HG03571 (cell line): ENCODE measurements at regions not wholly inside any gene's neighbourhood (a gene's known extent, or its start where the extent isn't known, plus 50 kb on each side); places are given as distances from the start of the nearest gene placed in this dataset.

Experiments used
- ATAC-seq: cut with Tn5 transposase; IDR thresholded peaks from one replicate; pipeline ENCODE4 v1.9.1; 2021; ENCODE audit not compliant: unreplicated experiment

DNA sequence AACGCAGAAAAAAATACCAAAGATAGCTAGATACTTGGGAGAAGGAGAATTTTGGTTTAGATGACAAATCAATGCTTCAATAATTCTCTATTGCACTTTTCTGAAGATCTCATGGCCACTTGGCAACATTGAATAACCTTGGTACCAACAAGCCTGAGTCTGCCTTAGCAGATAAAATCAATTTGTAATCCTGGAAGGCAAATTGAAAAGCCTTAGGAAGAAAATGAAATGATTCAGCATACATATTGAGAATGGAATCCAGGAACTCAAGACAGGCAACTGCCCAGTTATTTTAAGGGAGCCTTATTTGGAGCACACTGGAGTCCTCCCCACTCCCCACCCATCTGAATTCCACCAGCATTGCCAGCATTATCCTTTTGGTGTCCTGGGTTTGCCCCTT, 109.3 kb upstream of the SOX9 start:
- no peak for ATAC-seq

- peak; percentile 49 for ATAC-seq
Measured at GRCh38 chr17:72021417-72022041, 99.3 kb upstream of the SOX9 start.

- no peak for ATAC-seq
Measured at GRCh38 chr17:72022328-72023275, 98.2 kb upstream of the SOX9 start.

GRCh38 chr17:72024457-72024856, 96.4 kb upstream of the SOX9 start:
- no peak for ATAC-seq

DNA sequence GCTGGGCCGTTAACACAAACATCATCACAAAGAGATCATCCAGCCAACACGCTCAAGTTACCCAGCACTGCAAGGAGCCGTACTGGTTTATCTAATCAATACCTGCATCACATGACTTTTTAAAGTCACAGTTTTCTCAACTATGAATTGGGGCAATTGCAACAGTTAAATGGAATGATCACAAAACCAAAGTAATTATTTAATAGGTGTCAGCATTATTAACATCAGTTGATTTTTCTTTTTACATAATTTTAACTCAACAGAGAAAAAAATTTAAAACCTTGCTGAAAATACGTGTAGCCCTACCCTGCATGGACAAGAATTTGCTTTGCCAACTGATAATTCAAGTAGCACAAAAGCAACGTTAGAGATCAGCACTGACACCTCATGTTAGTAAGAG, 95.7 kb upstream of the SOX9 start:
- ATAC-seq: no peak

DNA sequence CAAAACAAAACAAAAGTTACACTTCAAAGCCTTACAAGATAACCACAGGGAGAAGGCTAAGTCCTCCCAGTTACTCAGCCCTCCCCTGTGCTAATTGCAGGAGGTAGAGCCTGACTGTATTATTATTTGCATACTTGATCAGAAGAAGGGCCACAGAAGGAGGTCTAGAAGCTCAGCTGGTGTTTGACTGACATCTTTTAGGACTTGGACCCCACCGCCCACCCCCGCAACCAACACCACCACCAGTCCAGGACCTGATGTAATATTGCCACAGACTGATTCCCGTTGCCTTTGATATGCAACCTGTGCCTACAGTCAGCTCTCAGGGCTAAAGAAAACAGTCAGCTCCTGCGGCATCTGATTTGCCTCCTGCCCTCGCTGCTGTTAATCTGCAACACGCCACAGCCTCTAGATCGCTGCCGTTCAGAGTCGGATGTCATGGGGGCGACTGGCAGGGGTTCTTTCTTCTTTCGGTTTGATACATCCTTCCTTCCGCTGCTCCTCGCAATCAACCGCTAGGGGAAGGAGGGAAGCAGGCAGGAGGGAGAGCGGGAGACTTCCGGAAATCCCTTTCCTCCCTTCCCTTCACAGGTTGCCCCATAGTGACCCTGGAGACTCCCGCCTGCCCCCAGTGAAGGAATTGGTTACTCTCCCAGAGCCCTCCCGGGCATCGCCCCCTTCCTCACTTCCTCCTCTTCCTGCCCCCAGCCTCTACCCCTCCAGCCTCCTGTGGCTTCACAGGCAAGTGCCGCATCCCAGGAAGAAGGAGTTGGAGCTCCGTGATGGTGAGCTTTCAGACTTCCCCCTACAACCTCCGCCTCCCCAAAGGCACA, 90.5 kb upstream of the SOX9 start:
- ATAC-seq: peak; percentile 70

DNA sequence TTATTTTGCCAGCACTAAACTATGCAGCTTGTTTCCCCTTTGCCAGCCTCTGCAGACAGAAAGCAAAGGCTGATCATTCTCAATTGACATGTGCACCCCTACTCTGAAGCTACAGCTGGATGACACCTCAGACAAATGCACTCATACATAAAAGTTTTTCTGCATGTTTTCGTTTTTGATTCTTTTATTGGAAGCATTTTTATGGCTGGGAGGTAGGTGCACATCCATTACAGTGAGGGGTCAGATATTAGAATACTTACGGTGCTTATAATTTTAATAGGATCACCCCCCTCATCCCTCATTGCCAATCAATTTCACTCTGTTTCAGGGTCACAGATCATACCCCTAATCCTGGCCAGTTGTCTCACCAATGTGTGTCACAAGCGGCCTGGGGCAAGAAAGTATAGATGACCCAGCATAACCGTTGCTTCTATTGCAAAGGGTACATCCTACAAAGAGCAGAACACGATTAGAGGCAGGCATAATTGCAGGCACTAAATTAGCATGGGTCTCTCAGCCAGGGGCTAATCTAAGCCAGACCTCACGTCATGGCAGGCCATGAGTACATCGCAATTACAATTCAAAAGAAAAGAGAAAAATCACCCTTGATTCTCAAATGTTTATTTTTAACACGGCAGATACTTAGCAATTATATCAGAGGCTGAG, 89.5 kb upstream of the SOX9 start:
- no peak for ATAC-seq

DNA sequence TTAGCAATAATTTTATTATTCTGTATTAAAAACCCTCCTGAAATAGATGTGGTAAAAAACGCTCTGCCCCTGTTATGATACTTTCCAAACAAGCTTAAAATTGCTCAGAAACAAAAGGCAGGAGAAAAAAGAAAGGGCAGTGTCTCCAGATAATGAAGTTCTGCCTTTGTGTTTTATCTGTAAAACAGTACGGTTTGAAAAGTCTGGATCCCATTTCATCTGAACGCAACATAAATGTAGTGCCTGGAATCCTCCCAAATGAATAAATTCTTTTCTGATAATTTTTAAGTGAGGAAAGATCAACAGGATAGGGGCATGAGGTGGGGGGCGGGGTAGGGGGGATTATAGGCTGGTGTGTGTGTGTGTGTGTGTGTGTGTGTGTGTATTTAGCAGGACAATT, 87.5 kb upstream of the SOX9 start:
- no peak for ATAC-seq

DNA sequence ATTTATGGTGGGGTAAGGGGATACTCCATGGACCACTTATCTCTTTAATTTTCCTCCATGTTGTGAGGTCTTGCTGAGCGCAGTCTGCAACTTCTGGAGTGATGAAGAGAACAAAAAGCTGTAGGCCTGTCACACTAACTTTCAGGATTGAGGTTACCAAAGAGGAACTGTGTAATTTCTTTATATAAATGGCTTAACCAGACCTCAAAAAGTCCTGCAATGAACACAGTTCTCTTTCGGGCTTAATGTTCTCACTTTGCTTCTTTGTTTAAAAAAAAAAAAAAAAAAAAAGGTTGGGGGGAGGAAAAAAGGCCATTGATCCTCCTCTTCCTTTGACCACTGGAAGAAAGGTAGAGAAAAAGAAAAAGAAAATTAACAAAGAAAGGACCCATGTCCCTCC, 86.8 kb upstream of the SOX9 start:
- peak; percentile 56 for ATAC-seq

GRCh38 chr17:72038427-72038826, 82.4 kb upstream of the SOX9 start:
- ATAC-seq: no peak

GRCh38 chr17:72039490-72039889, 81.3 kb upstream of the SOX9 start:
- ATAC-seq: no peak

DNA sequence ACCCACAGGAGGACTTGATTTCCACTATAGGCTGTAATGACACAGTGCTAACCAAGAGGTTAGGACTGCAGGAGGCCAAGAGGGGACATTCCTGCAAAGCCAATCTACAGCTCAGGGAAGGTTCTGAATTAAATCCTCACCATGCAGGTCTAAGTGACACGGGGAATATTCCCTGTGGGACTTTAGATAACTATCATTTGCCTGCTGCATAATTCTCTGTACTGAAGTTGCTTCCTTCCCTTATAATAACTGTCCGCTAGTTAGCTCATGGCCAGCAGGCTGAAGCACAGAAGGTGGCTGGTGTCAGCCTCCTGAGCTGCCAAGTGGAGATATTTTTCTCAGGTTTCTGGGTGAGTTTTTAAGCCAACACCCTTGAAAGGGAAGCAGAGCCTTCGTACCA, 74.6 kb upstream of the SOX9 start:
- ATAC-seq: no peak

- no peak for ATAC-seq
Measured at GRCh38 chr17:72046643-72047612, 73.9 kb upstream of the SOX9 start.

- no peak for ATAC-seq
Measured at GRCh38 chr17:72049914-72050313, 70.9 kb upstream of the SOX9 start.

- ATAC-seq: no peak
Measured at GRCh38 chr17:72053036-72053435, 67.8 kb upstream of the SOX9 start.

- no peak for ATAC-seq
Measured at GRCh38 chr17:72053449-72053848, 67.4 kb upstream of the SOX9 start.

DNA sequence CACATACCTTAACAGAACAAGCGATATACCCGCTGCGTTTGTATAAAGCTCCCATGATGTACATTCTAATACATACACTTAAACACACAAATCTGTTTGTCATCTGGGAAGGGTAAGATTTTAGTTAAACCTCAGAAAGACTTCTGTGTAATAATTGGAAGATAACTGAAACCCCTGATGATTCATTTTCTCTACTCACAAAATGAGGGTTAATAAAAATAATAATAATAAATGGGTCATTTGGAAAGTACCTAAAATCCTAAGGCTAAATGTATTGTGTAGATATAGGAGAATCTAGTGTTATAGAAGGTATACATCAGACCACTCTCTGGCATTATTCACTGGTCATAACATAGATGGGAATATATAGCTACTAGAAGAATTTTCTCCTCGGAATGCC, 64.7 kb upstream of the SOX9 start:
- ATAC-seq: no peak

- no peak for ATAC-seq
Measured at GRCh38 chr17:72056727-72057290, 64.0 kb upstream of the SOX9 start.

- ATAC-seq: no peak
Measured at GRCh38 chr17:72060084-72060483, 60.7 kb upstream of the SOX9 start.

GRCh38 chr17:72063262-72063661, 57.6 kb upstream of the SOX9 start:
- no peak for ATAC-seq
